ENCODE measurements at regions not wholly inside any gene's neighbourhood (a gene's known extent, or its start where the extent isn't known, plus 50 kb on each side); places are given as distances from the start of the nearest gene placed in this dataset.
A peak's percentile ranks its signal among the peaks of the same experiment; 100 is the strongest.

GRCh38 chr3:82287562-82287961, 526.1 kb upstream of the GBE1 start:
- no peak for DNase-seq (ENCODE audit: low spot score)

- DNase-seq (ENCODE audit: low spot score): no peak
These were observed 519.8 kb upstream of the GBE1 start for GRCh38 chr3:82281205-82281604.

- DNase-seq (ENCODE audit: low spot score): no peak
These were observed 515.5 kb upstream of the GBE1 start for GRCh38 chr3:82276992-82277391.

GRCh38 chr3:82274897-82275296, 513.5 kb upstream of the GBE1 start:
- no peak for DNase-seq (ENCODE audit: low spot score)

GRCh38 chr3:82265747-82266146, 504.3 kb upstream of the GBE1 start:
- no peak for DNase-seq (ENCODE audit: low spot score)

- no peak for DNase-seq (ENCODE audit: low spot score)
These were observed 500.7 kb upstream of the GBE1 start for GRCh38 chr3:82262193-82262592.

- no peak for DNase-seq (ENCODE audit: low spot score)
These were observed 500.2 kb upstream of the GBE1 start for GRCh38 chr3:82261637-82262036.

GRCh38 chr3:82261013-82261412, 499.6 kb upstream of the GBE1 start:
- no peak for DNase-seq (ENCODE audit: low spot score)

GRCh38 chr3:82259994-82260393, 498.5 kb upstream of the GBE1 start:
- DNase-seq (ENCODE audit: low spot score): no peak

- DNase-seq (ENCODE audit: low spot score): no peak
These were observed 478.9 kb upstream of the GBE1 start for GRCh38 chr3:82240322-82240721.

GRCh38 chr3:82236257-82236656, 474.8 kb upstream of the GBE1 start:
- DNase-seq (ENCODE audit: low spot score): no peak

- DNase-seq (ENCODE audit: low spot score): no peak
These were observed 468.0 kb upstream of the GBE1 start for GRCh38 chr3:82229397-82229796.

- DNase-seq (ENCODE audit: low spot score): no peak
These were observed 463.2 kb upstream of the GBE1 start for GRCh38 chr3:82224661-82225060.

- DNase-seq (ENCODE audit: low spot score): no peak
These were observed 461.0 kb upstream of the GBE1 start for GRCh38 chr3:82222401-82222800.

GRCh38 chr3:82217571-82217970, 456.1 kb upstream of the GBE1 start:
- DNase-seq (ENCODE audit: low spot score): no peak

- no peak for DNase-seq (ENCODE audit: low spot score)
These were observed 446.7 kb upstream of the GBE1 start for GRCh38 chr3:82208002-82208710.

GRCh38 chr3:82202269-82202668, 440.8 kb upstream of the GBE1 start:
- DNase-seq (ENCODE audit: low spot score): no peak

GRCh38 chr3:82201316-82201715, 439.9 kb upstream of the GBE1 start:
- DNase-seq (ENCODE audit: low spot score): no peak

- DNase-seq (ENCODE audit: low spot score): no peak
These were observed 436.6 kb upstream of the GBE1 start for GRCh38 chr3:82198009-82198408.

GRCh38 chr3:82196645-82197044, 435.2 kb upstream of the GBE1 start:
- DNase-seq (ENCODE audit: low spot score): no peak

GRCh38 chr3:82194870-82195269, 433.4 kb upstream of the GBE1 start:
- peak; percentile 22 for DNase-seq (ENCODE audit: low spot score)

GRCh38 chr3:82186017-82186416, 424.6 kb upstream of the GBE1 start:
- DNase-seq (ENCODE audit: low spot score): peak; percentile 12

- no peak for DNase-seq (ENCODE audit: low spot score)
These were observed 417.8 kb upstream of the GBE1 start for GRCh38 chr3:82179291-82179690.

GRCh38 chr3:82178291-82178690, 416.8 kb upstream of the GBE1 start:
- DNase-seq (ENCODE audit: low spot score): no peak

- no peak for DNase-seq (ENCODE audit: low spot score)
These were observed 416.3 kb upstream of the GBE1 start for GRCh38 chr3:82177774-82178173.

All from kidney capillary endothelial cell (primary cell).